ENCODE measurements at regions not wholly inside any gene's neighbourhood (a gene's known extent, or its start where the extent isn't known, plus 50 kb on each side); places are given as distances from the start of the nearest gene placed in this dataset.

DNA sequence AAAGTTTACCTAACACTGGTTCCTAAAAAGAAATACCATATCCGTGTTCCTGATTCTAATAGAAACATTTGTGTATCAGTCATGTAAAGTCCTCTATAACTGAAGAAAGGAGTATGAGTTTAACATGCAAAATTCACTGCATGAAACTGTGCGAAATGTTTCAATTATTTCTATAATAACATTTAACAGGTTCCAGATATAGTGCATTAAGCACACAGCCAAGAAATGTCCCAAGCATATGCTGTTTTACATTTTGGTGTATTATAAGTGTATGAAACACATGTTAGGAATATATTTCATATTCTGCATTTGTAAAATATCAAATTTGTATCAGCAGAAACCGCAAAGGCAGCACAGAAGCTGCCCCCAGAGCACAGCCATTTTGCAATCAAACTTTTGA lies 764.9 kb downstream of the KCNJ2 start:
- no peaks in the 10 kb centered on the region for H3K4me1 ChIP-seq (ENCODE audit: insufficient read depth)
- WGBS, 3 donors = 67 to 74% (median 69%) methylated on average over 3 of the region's 3 CpGs
- no peaks in the 10 kb centered on the region for H3K36me3 ChIP-seq
- TF ChIP-seq POLR2A (IDR thresholded peaks at IDR 0.05) (no peak), EP300 (IDR thresholded peaks at IDR 0.05) (no peak)
- no peaks in the 10 kb centered on the region for H3K9me3 ChIP-seq
- no peak for DNase-seq
- H3K27ac ChIP-seq = no peak overlapping the region
- no peak overlapping the region for H3K4me3 ChIP-seq
- intact Hi-C loops (cut with DNase I) = no loop called here
- H3K27me3 ChIP-seq = no peaks in the 10 kb centered on the region

DNA sequence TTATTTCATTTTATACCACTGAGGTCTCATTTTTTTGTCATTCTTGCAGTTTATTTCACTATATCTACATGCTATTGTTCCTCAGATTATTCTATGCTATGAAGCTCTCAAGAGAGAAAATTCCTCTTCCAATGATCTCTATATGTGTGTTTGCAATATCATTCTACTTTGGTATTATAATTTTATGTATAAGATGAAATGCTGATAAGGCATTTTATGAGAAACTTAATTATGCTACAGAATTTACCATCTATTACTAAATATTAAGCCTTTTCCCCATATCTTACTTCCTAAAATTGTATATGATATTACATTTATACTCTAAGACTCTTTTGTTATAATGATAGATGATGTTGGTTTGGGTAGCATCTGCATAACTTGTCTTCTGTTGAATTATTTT lies 765.5 kb downstream of the KCNJ2 start:
- H3K4me3 ChIP-seq = no peak overlapping the region
- no peaks in the 10 kb centered on the region for H3K27me3 ChIP-seq
- H3K9me3 ChIP-seq = no peaks in the 10 kb centered on the region
- TF ChIP-seq EP300 (IDR thresholded peaks at IDR 0.05) = no peak
- TF ChIP-seq, protein P1, sequence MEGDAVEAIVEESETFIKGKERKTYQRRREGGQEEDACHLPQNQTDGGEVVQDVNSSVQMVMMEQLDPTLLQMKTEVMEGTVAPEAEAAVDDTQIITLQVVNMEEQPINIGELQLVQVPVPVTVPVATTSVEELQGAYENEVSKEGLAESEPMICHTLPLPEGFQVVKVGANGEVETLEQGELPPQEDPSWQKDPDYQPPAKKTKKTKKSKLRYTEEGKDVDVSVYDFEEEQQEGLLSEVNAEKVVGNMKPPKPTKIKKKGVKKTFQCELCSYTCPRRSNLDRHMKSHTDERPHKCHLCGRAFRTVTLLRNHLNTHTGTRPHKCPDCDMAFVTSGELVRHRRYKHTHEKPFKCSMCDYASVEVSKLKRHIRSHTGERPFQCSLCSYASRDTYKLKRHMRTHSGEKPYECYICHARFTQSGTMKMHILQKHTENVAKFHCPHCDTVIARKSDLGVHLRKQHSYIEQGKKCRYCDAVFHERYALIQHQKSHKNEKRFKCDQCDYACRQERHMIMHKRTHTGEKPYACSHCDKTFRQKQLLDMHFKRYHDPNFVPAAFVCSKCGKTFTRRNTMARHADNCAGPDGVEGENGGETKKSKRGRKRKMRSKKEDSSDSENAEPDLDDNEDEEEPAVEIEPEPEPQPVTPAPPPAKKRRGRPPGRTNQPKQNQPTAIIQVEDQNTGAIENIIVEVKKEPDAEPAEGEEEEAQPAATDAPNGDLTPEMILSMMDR (IDR thresholded peaks at IDR 0.05) = no peak
- intact Hi-C loops (cut with DNase I) = no loop called here
- no peaks in the 10 kb centered on the region for H3K4me1 ChIP-seq (ENCODE audit: insufficient read depth)
- DNase-seq = no peak
- H3K27ac ChIP-seq = no peak overlapping the region
- H3K36me3 ChIP-seq = no peaks in the 10 kb centered on the region

DNA sequence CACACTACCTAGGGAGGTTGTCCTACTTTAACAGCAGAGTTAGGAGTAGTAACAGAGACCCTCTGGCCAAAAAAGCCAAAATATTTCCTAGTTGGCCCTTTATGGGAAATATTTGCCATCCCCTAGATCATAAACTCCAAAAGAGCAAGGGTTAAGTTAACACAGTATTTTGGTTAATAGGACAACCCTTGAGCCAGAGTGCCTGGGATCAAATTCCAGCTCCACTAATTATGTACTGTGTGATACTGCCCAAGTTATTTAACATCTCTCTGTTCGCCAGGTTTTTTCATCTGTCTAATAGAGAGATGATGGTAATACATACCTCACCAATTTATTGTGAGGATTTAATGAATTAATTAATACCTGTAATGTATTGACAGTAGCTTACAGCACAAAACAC lies 767.4 kb downstream of the KCNJ2 start:
- no peak overlapping the region for H3K4me3 ChIP-seq
- no peaks in the 10 kb centered on the region for H3K9me3 ChIP-seq
- no peak for DNase-seq
- H3K4me1 ChIP-seq (ENCODE audit: insufficient read depth) = no peaks in the 10 kb centered on the region
- H3K27ac ChIP-seq = no peak overlapping the region
- H3K27me3 ChIP-seq = no peaks in the 10 kb centered on the region
- TF ChIP-seq POLR2A (IDR thresholded peaks at IDR 0.05) (no peak), EP300 (IDR thresholded peaks at IDR 0.05) (no peak)
- TF ChIP-seq, protein P1 (IDR thresholded peaks at IDR 0.05) = no peak
- WGBS, 3 donors = 86 to 95% (median 91%) methylated on average over 1 of the region's 1 CpG
- intact Hi-C loops (cut with DNase I) = no loop called here
- no peaks in the 10 kb centered on the region for H3K36me3 ChIP-seq

DNA sequence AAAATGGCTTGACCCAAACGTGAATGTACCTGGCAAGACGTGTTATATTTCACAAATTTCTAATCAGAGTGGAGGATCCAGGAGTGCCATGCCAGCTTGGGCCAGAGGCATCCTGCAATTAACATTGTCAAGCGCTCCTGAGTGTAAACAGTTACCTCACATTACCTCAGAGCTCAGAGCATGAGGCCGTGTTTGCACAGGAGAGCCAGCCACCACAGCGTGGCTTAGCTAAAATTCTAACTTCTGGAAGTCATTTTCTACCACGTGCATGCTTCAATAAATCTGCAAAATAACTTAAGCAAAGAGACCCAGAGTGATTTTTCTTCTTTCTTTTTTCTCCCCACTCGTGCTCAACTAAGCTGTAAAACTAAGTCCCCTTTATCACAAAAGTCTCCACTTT lies 769.0 kb downstream of the KCNJ2 start:
- intact Hi-C loops (cut with DNase I) = no loop called here
- H3K36me3 ChIP-seq = no peaks in the 10 kb centered on the region
- no peaks in the 10 kb centered on the region for H3K9me3 ChIP-seq
- no peaks in the 10 kb centered on the region for H3K27me3 ChIP-seq
- WGBS, 3 donors = 52 to 61% (median 59%) methylated on average over 7 of the region's 7 CpGs
- H3K4me1 ChIP-seq (ENCODE audit: insufficient read depth) = no peaks in the 10 kb centered on the region
- no peak for DNase-seq
- H3K27ac ChIP-seq = no peak overlapping the region
- TF ChIP-seq POLR2A (IDR thresholded peaks at IDR 0.05) (no peak), EP300 (IDR thresholded peaks at IDR 0.05) (no peak)
- TF ChIP-seq, protein P1 (IDR thresholded peaks at IDR 0.05) = no peak
- H3K4me3 ChIP-seq = no peak overlapping the region

DNA sequence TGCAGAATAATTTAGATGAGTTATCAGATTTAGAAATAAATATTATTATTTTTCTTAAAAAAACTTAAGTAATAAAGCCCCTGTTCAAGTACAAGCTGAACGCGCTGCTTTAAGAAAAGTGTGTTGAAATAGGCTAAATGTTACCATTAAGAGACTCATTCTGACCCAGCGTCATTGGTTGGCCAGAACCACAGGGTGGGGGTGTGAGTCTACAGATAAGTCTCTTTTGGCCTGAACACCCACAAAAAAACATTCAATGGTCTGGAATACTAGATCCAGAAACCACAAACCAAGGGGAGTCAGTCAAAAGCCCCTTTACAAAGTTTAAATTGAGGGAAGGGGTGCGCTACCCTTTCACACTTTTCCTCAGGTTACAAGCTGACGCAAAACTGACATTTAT lies 776.1 kb downstream of the KCNJ2 start:
- 85 to 92% (median 87%) methylated on average over 5 of the region's 5 CpGs for WGBS, 3 donors
- DNase-seq = no peak
- Histone ChIP-seq H3K36me3 (no peaks in the 10 kb centered on the region), H3K4me3 (no peak overlapping the region), H3K4me1 (ENCODE audit: insufficient read depth) (no peaks in the 10 kb centered on the region), H3K9me3 (no peaks in the 10 kb centered on the region), H3K27ac (no peak overlapping the region), H3K27me3 (no peaks in the 10 kb centered on the region)
- intact Hi-C loops (cut with DNase I) = no loop called here
- TF ChIP-seq EP300 (IDR thresholded peaks at IDR 0.05) (no peak), POLR2A (IDR thresholded peaks at IDR 0.05) (no peak)
- TF ChIP-seq, protein P1 (IDR thresholded peaks at IDR 0.05) = no peak

All from ovary (tissue), 7 donors.